SK-N-SH (cell line): ENCODE measurements at regions not wholly inside any gene's neighbourhood (a gene's known extent, or its start where the extent isn't known, plus 50 kb on each side); places are given as distances from the start of the nearest gene placed in this dataset.

Experiments
- CTCF ChIA-PET: fragments of 300-600, 350-600 bp; formaldehyde crosslinking; extraction: SDS; loops from one replicate; lab custom pipeline; 2021; lab: Yijun Ruan, JAX
- POLR2A ChIA-PET: fragments of 350-600 bp; sonication (Branson Sonifier 250); formaldehyde crosslinking; extraction: SDS; loops from one replicate; lab custom pipeline; 2020; ENCODE audit warnings: antibody characterized with exemption, inconsistent platforms; lab: Yijun Ruan, JAX
- DNase-seq: peaks from one replicate; pipeline ENCODE4 v3.0.0; 2012
- H2AFZ ChIP-seq: fragments of 200-600 bp; sonication (generic); 2 replicates; pipeline ENCODE4 v1.8.1; 2016; ENCODE audit warnings: antibody characterized with exemption, mild to moderate bottlenecking, low read depth
- H3F3A ChIP-seq: fragments of 200-600 bp; sonication (generic); replicated peaks from 2 replicates; pipeline ENCODE3; 2016; ENCODE audit warnings: antibody characterized with exemption, mild to moderate bottlenecking; ENCODE audit not compliant: insufficient read depth
- H3K27ac ChIP-seq, 2 experiments: fragments of 200-500 bp in 1 of 2; fragments of 200-600 bp in 1 of 2; sonication (Bioruptor generic) in 1 of 2; sonication (generic), shearing (Covaris generic) in 1 of 2; 2 replicates each; pipeline versions ENCODE4 v1.5.1 to v1.6.1; 2014 to 2016; ENCODE audit warnings: low read depth in 2 of 2, inconsistent platforms in 1 of 2, low read length in 1 of 2, mild to moderate bottlenecking in 1 of 2, mixed read lengths in 1 of 2
- H3K27me3 ChIP-seq: fragments of 200-600 bp; sonication (generic), shearing (Covaris generic); 2 replicates; pipeline ENCODE4 v1.6.1; 2016; ENCODE audit warnings: mixed run types; ENCODE audit not compliant: insufficient read depth
- H3K36me3 ChIP-seq, 2 experiments: fragments of 200-500 bp in 1 of 2; fragments of 200-600 bp in 1 of 2; sonication (Bioruptor generic) in 1 of 2; sonication (generic) in 1 of 2; replicated peaks in 1 of 2; 2 replicates each; pipeline versions ENCODE3 to v1.5.1; 2014 to 2016; ENCODE audit warnings: low read length in 1 of 2, mild to moderate bottlenecking in 1 of 2; ENCODE audit not compliant: insufficient read depth in 2 of 2, control insufficient read depth in 1 of 2
- H3K4me1 ChIP-seq, 2 experiments: fragments of 200-500 bp in 1 of 2; fragments of 200-600 bp in 1 of 2; sonication (Bioruptor generic) in 1 of 2; sonication (generic), shearing (Covaris generic) in 1 of 2; 2 replicates each; pipeline versions ENCODE4 v1.5.1 to v1.6.1; 2014 to 2016; ENCODE audit warnings: low read depth in 1 of 2, low read length in 1 of 2, mixed run types in 1 of 2; ENCODE audit not compliant: insufficient read depth in 2 of 2, control insufficient read depth in 1 of 2
- H3K4me2 ChIP-seq: fragments of 200-600 bp; sonication (generic), shearing (Covaris generic); 2 replicates; pipeline ENCODE4 v1.6.1; 2017; ENCODE audit warnings: mixed run types
- H3K4me3 ChIP-seq, 2 experiments: fragments of 200-500 bp in 1 of 2; fragments of 200-600 bp in 1 of 2; sonication (Bioruptor generic) in 1 of 2; sonication (generic), shearing (Covaris generic) in 1 of 2; 2 replicates each; pipeline versions ENCODE4 v1.5.1 to v1.8.1; 2014 to 2016; ENCODE audit warnings: low read depth in 2 of 2, inconsistent platforms in 1 of 2, low read length in 1 of 2, mild to moderate bottlenecking in 1 of 2, mixed read lengths in 1 of 2, moderate library complexity in 1 of 2
- H3K79me2 ChIP-seq: fragments of 200-600 bp; sonication (generic); 2 replicates; pipeline ENCODE4 v1.8.1; 2017; ENCODE audit warnings: mild to moderate bottlenecking; ENCODE audit not compliant: insufficient read depth
- H3K9ac ChIP-seq: fragments of 200-600 bp; sonication (generic); 2 replicates; pipeline ENCODE4 v1.6.1; 2017; ENCODE audit warnings: mixed run types
- H3K9me2 ChIP-seq: fragments of 200-600 bp; sonication (generic); 2 replicates; pipeline ENCODE4 v1.6.1; 2017; ENCODE audit warnings: mixed run types
- H3K9me3 ChIP-seq: fragments of 200-600 bp; sonication (generic); 2 replicates; pipeline ENCODE4 v1.6.1; 2017; ENCODE audit warnings: mixed run types, mild to moderate bottlenecking, moderate library complexity
- H4K20me1 ChIP-seq: fragments of 200-600 bp; sonication (generic); 2 replicates; pipeline ENCODE4 v1.6.1; 2017; ENCODE audit warnings: mild to moderate bottlenecking, mixed run types; ENCODE audit not compliant: insufficient read depth
- EP300 ChIP-seq, 2 experiments: IDR thresholded peaks; 2 replicates each; pipeline versions ENCODE4 v1.4.0 to v1.6.1; 2012; ENCODE audit warnings: borderline replicate concordance in 1 of 2, low read depth in 1 of 2, low read length in 1 of 2
- GABPA ChIP-seq: IDR thresholded peaks from 2 replicates; pipeline ENCODE4 v1.4.0; 2012; ENCODE audit warnings: low read depth, mild to moderate bottlenecking
- MEF2A ChIP-seq: IDR thresholded peaks from 2 replicates; pipeline ENCODE4 v1.4.0; 2012; ENCODE audit warnings: low read depth, borderline replicate concordance
- NFIC ChIP-seq: IDR thresholded peaks from 2 replicates; pipeline ENCODE4 v1.4.0; 2012; ENCODE audit warnings: borderline replicate concordance
- NRF1 ChIP-seq: IDR thresholded peaks from 2 replicates; pipeline ENCODE4 v1.6.1; 2012; ENCODE audit warnings: low read depth, mild to moderate bottlenecking, low read length
- POLR2AphosphoS5 ChIP-seq: IDR thresholded peaks from 2 replicates; pipeline ENCODE4 v1.6.1; 2012; ENCODE audit warnings: low read depth, low read length
- SIN3A ChIP-seq: IDR thresholded peaks from 2 replicates; pipeline ENCODE4 v1.6.1; 2012; ENCODE audit warnings: low read depth, mild to moderate bottlenecking, low read length, moderate library complexity, borderline replicate concordance
- TEAD4 ChIP-seq: IDR thresholded peaks from 2 replicates; pipeline ENCODE4 v1.4.0; 2012; ENCODE audit warnings: mild to moderate bottlenecking, borderline replicate concordance; ENCODE audit not compliant: insufficient read depth
- WGBS: methylation state at CpG from one replicate; pipeline ENCODE4 v1.1.6; 2017; ENCODE audit warnings: low lambda C conversion rate; 5-methylcytosine and 5-hydroxymethylcytosine counted together
- TF ChIP-seq, protein P1 (sequence below): IDR thresholded peaks from 2 replicates; pipeline ENCODE4 v1.6.1; 2012; ENCODE audit warnings: mild to moderate bottlenecking, low read depth, low read length, moderate library complexity
- TF ChIP-seq, protein P2 (sequence below): IDR thresholded peaks from 2 replicates; pipeline ENCODE4; 2012
- TF ChIP-seq, protein P3 (sequence below): IDR thresholded peaks from 2 replicates; pipeline ENCODE4 v1.4.0; 2012; ENCODE audit warnings: low read depth, borderline replicate concordance
- TF ChIP-seq, protein P4 (sequence below): fragments of 150-350 bp; IDR thresholded peaks from 2 replicates; pipeline ENCODE4 v1.6.1; 2017; ENCODE audit warnings: antibody characterized with exemption, low read length, low read depth, borderline replicate concordance

DNA sequence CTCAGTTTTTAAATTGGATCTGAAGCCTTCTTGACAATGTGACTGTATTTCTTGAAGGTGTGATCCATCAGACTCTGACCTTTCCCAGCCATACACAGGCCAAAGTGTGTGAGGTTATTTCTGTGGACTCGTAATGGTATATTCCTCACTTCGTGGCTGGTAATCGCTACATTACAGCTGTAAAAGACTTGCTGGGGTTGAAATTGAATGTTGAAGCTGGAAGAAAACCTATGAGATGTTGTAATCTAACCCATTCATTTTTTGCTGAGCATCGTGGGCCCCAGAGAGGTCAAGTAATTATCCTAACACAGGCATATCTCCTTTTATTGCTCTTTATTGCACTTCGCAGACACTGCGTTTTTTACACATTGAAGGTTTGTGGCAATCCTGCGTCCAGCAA lies 405.6 kb upstream of the ZP4 start:
- no peaks in the 10 kb centered on the region for H3K9me3 ChIP-seq
- POLR2A ChIA-PET, result no interaction called here
- DNase-seq, result no peak
- H3K9ac ChIP-seq, result no peak overlapping the region
- H3K4me3 ChIP-seq, result no peak overlapping the region
- H3K4me1 ChIP-seq, result no peaks in the 10 kb centered on the region; a peak in 1 of 4 replicates
- no peaks in the 10 kb centered on the region for H3K36me3 ChIP-seq
- no peak overlapping the region for H2AFZ ChIP-seq
- H3K4me2 ChIP-seq, result no peak overlapping the region
- TF ChIP-seq POLR2AphosphoS5 (no peak), NFIC (no peak), EP300 (IDR thresholded peaks at IDR 0.05; ENCODE audit: borderline replicate concordance in 1 of 2, low read depth in 1 of 2, low read length in 1 of 2) (no peak), NRF1 (no peak), GABPA (no peak), MEF2A (no peak), TEAD4 (no peak), SIN3A (no peak)
- TF ChIP-seq, protein P1, sequence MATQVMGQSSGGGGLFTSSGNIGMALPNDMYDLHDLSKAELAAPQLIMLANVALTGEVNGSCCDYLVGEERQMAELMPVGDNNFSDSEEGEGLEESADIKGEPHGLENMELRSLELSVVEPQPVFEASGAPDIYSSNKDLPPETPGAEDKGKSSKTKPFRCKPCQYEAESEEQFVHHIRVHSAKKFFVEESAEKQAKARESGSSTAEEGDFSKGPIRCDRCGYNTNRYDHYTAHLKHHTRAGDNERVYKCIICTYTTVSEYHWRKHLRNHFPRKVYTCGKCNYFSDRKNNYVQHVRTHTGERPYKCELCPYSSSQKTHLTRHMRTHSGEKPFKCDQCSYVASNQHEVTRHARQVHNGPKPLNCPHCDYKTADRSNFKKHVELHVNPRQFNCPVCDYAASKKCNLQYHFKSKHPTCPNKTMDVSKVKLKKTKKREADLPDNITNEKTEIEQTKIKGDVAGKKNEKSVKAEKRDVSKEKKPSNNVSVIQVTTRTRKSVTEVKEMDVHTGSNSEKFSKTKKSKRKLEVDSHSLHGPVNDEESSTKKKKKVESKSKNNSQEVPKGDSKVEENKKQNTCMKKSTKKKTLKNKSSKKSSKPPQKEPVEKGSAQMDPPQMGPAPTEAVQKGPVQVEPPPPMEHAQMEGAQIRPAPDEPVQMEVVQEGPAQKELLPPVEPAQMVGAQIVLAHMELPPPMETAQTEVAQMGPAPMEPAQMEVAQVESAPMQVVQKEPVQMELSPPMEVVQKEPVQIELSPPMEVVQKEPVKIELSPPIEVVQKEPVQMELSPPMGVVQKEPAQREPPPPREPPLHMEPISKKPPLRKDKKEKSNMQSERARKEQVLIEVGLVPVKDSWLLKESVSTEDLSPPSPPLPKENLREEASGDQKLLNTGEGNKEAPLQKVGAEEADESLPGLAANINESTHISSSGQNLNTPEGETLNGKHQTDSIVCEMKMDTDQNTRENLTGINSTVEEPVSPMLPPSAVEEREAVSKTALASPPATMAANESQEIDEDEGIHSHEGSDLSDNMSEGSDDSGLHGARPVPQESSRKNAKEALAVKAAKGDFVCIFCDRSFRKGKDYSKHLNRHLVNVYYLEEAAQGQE, result no peak
- TF ChIP-seq, protein P2, sequence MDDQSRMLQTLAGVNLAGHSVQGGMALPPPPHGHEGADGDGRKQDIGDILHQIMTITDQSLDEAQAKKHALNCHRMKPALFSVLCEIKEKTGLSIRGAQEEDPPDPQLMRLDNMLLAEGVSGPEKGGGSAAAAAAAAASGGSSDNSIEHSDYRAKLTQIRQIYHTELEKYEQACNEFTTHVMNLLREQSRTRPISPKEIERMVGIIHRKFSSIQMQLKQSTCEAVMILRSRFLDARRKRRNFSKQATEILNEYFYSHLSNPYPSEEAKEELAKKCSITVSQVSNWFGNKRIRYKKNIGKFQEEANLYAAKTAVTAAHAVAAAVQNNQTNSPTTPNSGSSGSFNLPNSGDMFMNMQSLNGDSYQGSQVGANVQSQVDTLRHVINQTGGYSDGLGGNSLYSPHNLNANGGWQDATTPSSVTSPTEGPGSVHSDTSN, result no peak
- TF ChIP-seq, protein P3, sequence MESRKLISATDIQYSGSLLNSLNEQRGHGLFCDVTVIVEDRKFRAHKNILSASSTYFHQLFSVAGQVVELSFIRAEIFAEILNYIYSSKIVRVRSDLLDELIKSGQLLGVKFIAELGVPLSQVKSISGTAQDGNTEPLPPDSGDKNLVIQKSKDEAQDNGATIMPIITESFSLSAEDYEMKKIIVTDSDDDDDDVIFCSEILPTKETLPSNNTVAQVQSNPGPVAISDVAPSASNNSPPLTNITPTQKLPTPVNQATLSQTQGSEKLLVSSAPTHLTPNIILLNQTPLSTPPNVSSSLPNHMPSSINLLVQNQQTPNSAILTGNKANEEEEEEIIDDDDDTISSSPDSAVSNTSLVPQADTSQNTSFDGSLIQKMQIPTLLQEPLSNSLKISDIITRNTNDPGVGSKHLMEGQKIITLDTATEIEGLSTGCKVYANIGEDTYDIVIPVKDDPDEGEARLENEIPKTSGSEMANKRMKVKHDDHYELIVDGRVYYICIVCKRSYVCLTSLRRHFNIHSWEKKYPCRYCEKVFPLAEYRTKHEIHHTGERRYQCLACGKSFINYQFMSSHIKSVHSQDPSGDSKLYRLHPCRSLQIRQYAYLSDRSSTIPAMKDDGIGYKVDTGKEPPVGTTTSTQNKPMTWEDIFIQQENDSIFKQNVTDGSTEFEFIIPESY, result no peak
- TF ChIP-seq, protein P4, sequence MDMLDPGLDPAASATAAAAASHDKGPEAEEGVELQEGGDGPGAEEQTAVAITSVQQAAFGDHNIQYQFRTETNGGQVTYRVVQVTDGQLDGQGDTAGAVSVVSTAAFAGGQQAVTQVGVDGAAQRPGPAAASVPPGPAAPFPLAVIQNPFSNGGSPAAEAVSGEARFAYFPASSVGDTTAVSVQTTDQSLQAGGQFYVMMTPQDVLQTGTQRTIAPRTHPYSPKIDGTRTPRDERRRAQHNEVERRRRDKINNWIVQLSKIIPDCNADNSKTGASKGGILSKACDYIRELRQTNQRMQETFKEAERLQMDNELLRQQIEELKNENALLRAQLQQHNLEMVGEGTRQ, result no peak
- no peaks in the 10 kb centered on the region for H4K20me1 ChIP-seq
- 63% methylated on average over 7 of the region's 7 CpGs for WGBS
- CTCF ChIA-PET, result no interaction called here
- H3K79me2 ChIP-seq, result no peaks in the 10 kb centered on the region
- H3K9me2 ChIP-seq, result no peaks in the 10 kb centered on the region
- no peak overlapping the region for H3K27ac ChIP-seq
- no peaks in the 10 kb centered on the region for H3K27me3 ChIP-seq
- no peaks in the 10 kb centered on the region for H3F3A ChIP-seq
